HepG2 (cell line): ENCODE measurements at regions not wholly inside any gene's neighbourhood (a gene's known extent, or its start where the extent isn't known, plus 50 kb on each side); places are given as distances from the start of the nearest gene placed in this dataset.

Source experiments
- ATAD3A ChIP-seq: sonication (generic); formaldehyde crosslinking; IDR thresholded peaks from 2 replicates; pipeline ENCODE4 v1.4.0; 2020; ENCODE audit warnings: missing genetic modification reagents
- DNMT1 ChIP-seq: sonication (generic); formaldehyde crosslinking; IDR thresholded peaks from 2 replicates; pipeline ENCODE4 v1.5.1; 2020; ENCODE audit warnings: mild to moderate bottlenecking, missing genetic modification reagents
- HDAC2 ChIP-seq: sonication (generic); formaldehyde crosslinking; IDR thresholded peaks from 2 replicates; pipeline ENCODE4 v1.4.0; 2020; ENCODE audit warnings: missing genetic modification reagents
- KLF11 ChIP-seq: IDR thresholded peaks from 2 replicates; pipeline ENCODE4 v1.6.1; 2016; ENCODE audit warnings: missing compliant biosample characterization
- MTA1 ChIP-seq: sonication (generic); formaldehyde crosslinking; IDR thresholded peaks from 2 replicates; pipeline ENCODE4 v1.4.0; 2020; ENCODE audit warnings: missing genetic modification reagents, mild to moderate bottlenecking, borderline replicate concordance
- NBN ChIP-seq: fragments of 450-650 bp; conservative IDR thresholded peaks from 2 replicates; pipeline ENCODE4 v1.6.1; 2017
- ZFP90 ChIP-seq: sonication (generic); formaldehyde crosslinking; IDR thresholded peaks from 2 replicates; pipeline ENCODE4 v1.8.0; 2022; ENCODE audit warnings: missing genetic modification reagents, mild to moderate bottlenecking, inconsistent platforms, borderline replicate concordance
- ZNF124 ChIP-seq: sonication (generic); formaldehyde crosslinking; IDR thresholded peaks from 2 replicates; pipeline ENCODE4 v1.4.0; 2020; ENCODE audit warnings: missing genetic modification reagents
- ZNF841 ChIP-seq: sonication (generic); formaldehyde crosslinking; IDR thresholded peaks from 2 replicates; pipeline ENCODE4 v1.8.1; 2023; ENCODE audit warnings: missing genetic modification reagents, borderline replicate concordance
- TF ChIP-seq, protein P1 (sequence below): sonication (generic); formaldehyde crosslinking; IDR thresholded peaks from 2 replicates; pipeline ENCODE4 v1.4.0; 2020; ENCODE audit warnings: missing genetic modification reagents
- TF ChIP-seq, protein P2 (sequence below): sonication (generic); formaldehyde crosslinking; IDR thresholded peaks from 2 replicates; pipeline ENCODE4 v1.5.0; 2020; ENCODE audit warnings: mild to moderate bottlenecking, missing genetic modification reagents, moderate library complexity
- TF ChIP-seq, protein P3 (sequence below): sonication (generic); formaldehyde crosslinking; IDR thresholded peaks from 2 replicates; pipeline ENCODE4 v1.4.0; 2020; ENCODE audit warnings: missing genetic modification reagents
- TF ChIP-seq, protein P4 (sequence below): sonication (generic); formaldehyde crosslinking; IDR thresholded peaks from 2 replicates; pipeline ENCODE4 v1.4.0; 2020; ENCODE audit warnings: missing genetic modification reagents

DNA sequence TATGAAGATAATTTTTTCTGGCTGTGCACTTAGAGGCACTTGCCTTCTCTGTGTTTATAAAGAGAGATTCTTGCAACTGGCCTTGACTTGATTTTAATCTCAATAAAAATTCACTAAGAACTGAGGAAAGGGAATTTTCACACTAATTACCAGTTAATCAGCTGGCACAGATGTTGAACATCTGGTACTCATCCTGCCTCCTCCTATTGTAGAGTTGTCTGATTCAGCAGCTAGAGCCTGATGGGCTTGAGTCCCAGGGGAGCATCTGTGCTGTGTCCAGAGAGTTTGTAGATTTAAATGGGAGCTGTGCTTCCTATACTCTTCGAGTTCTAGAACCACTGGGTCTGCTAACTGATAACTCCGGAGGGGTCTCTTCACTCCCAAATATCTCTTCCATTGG lies 50.7 kb upstream of the ADRA1D start (continued):
- TF ChIP-seq, protein P1, sequence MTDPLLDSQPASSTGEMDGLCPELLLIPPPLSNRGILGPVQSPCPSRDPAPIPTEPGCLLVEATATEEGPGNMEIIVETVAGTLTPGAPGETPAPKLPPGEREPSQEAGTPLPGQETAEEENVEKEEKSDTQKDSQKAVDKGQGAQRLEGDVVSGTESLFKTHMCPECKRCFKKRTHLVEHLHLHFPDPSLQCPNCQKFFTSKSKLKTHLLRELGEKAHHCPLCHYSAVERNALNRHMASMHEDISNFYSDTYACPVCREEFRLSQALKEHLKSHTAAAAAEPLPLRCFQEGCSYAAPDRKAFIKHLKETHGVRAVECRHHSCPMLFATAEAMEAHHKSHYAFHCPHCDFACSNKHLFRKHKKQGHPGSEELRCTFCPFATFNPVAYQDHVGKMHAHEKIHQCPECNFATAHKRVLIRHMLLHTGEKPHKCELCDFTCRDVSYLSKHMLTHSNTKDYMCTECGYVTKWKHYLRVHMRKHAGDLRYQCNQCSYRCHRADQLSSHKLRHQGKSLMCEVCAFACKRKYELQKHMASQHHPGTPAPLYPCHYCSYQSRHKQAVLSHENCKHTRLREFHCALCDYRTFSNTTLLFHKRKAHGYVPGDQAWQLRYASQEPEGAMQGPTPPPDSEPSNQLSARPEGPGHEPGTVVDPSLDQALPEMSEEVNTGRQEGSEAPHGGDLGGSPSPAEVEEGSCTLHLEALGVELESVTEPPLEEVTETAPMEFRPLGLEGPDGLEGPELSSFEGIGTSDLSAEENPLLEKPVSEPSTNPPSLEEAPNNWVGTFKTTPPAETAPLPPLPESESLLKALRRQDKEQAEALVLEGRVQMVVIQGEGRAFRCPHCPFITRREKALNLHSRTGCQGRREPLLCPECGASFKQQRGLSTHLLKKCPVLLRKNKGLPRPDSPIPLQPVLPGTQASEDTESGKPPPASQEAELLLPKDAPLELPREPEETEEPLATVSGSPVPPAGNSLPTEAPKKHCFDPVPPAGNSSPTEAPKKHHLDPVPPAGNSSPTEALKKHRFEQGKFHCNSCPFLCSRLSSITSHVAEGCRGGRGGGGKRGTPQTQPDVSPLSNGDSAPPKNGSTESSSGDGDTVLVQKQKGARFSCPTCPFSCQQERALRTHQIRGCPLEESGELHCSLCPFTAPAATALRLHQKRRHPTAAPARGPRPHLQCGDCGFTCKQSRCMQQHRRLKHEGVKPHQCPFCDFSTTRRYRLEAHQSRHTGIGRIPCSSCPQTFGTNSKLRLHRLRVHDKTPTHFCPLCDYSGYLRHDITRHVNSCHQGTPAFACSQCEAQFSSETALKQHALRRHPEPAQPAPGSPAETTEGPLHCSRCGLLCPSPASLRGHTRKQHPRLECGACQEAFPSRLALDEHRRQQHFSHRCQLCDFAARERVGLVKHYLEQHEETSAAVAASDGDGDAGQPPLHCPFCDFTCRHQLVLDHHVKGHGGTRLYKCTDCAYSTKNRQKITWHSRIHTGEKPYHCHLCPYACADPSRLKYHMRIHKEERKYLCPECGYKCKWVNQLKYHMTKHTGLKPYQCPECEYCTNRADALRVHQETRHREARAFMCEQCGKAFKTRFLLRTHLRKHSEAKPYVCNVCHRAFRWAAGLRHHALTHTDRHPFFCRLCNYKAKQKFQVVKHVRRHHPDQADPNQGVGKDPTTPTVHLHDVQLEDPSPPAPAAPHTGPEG = no peak
- TF ChIP-seq, protein P2, sequence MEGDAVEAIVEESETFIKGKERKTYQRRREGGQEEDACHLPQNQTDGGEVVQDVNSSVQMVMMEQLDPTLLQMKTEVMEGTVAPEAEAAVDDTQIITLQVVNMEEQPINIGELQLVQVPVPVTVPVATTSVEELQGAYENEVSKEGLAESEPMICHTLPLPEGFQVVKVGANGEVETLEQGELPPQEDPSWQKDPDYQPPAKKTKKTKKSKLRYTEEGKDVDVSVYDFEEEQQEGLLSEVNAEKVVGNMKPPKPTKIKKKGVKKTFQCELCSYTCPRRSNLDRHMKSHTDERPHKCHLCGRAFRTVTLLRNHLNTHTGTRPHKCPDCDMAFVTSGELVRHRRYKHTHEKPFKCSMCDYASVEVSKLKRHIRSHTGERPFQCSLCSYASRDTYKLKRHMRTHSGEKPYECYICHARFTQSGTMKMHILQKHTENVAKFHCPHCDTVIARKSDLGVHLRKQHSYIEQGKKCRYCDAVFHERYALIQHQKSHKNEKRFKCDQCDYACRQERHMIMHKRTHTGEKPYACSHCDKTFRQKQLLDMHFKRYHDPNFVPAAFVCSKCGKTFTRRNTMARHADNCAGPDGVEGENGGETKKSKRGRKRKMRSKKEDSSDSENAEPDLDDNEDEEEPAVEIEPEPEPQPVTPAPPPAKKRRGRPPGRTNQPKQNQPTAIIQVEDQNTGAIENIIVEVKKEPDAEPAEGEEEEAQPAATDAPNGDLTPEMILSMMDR (CRISPR knock-in tag) = no peak
- TF ChIP-seq HDAC2 (CRISPR knock-in tag) (no peak), ATAD3A (CRISPR knock-in tag) (no peak), MTA1 (CRISPR knock-in tag) (no peak), DNMT1 (CRISPR knock-in tag) (no peak), NBN (no peak), ZNF124 (no peak), ZNF841 (CRISPR knock-in tag) (no peak), ZFP90 (CRISPR knock-in tag) (no peak), KLF11 (CRISPR knock-in tag) (no peak)
- TF ChIP-seq, protein P3, sequence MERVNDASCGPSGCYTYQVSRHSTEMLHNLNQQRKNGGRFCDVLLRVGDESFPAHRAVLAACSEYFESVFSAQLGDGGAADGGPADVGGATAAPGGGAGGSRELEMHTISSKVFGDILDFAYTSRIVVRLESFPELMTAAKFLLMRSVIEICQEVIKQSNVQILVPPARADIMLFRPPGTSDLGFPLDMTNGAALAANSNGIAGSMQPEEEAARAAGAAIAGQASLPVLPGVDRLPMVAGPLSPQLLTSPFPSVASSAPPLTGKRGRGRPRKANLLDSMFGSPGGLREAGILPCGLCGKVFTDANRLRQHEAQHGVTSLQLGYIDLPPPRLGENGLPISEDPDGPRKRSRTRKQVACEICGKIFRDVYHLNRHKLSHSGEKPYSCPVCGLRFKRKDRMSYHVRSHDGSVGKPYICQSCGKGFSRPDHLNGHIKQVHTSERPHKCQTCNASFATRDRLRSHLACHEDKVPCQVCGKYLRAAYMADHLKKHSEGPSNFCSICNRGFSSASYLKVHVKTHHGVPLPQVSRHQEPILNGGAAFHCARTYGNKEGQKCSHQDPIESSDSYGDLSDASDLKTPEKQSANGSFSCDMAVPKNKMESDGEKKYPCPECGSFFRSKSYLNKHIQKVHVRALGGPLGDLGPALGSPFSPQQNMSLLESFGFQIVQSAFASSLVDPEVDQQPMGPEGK (CRISPR knock-in tag) = no peak
- TF ChIP-seq, protein P4, sequence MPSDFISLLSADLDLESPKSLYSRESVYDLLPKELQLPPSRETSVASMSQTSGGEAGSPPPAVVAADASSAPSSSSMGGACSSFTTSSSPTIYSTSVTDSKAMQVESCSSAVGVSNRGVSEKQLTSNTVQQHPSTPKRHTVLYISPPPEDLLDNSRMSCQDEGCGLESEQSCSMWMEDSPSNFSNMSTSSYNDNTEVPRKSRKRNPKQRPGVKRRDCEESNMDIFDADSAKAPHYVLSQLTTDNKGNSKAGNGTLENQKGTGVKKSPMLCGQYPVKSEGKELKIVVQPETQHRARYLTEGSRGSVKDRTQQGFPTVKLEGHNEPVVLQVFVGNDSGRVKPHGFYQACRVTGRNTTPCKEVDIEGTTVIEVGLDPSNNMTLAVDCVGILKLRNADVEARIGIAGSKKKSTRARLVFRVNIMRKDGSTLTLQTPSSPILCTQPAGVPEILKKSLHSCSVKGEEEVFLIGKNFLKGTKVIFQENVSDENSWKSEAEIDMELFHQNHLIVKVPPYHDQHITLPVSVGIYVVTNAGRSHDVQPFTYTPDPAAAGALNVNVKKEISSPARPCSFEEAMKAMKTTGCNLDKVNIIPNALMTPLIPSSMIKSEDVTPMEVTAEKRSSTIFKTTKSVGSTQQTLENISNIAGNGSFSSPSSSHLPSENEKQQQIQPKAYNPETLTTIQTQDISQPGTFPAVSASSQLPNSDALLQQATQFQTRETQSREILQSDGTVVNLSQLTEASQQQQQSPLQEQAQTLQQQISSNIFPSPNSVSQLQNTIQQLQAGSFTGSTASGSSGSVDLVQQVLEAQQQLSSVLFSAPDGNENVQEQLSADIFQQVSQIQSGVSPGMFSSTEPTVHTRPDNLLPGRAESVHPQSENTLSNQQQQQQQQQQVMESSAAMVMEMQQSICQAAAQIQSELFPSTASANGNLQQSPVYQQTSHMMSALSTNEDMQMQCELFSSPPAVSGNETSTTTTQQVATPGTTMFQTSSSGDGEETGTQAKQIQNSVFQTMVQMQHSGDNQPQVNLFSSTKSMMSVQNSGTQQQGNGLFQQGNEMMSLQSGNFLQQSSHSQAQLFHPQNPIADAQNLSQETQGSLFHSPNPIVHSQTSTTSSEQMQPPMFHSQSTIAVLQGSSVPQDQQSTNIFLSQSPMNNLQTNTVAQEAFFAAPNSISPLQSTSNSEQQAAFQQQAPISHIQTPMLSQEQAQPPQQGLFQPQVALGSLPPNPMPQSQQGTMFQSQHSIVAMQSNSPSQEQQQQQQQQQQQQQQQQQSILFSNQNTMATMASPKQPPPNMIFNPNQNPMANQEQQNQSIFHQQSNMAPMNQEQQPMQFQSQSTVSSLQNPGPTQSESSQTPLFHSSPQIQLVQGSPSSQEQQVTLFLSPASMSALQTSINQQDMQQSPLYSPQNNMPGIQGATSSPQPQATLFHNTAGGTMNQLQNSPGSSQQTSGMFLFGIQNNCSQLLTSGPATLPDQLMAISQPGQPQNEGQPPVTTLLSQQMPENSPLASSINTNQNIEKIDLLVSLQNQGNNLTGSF = no peak
